Keratinocyte (primary cell): ENCODE measurements at regions not wholly inside any gene's neighbourhood (a gene's known extent, or its start where the extent isn't known, plus 50 kb on each side); places are given as distances from the start of the nearest gene placed in this dataset.

ENCODE experiments used
- CTCF ChIP-seq, 3 experiments: IDR thresholded peaks in 1 of 3; conservative IDR thresholded peaks in 1 of 3; optimal IDR thresholded peaks in 1 of 3; 2 replicates in 2 of 3; 3 replicates in 1 of 3; pipeline versions ENCODE3 to v1.5.1; 2011; ENCODE audit warnings: low read length in 3 of 3, mild to moderate bottlenecking in 3 of 3, moderate library complexity in 2 of 3, control low read depth in 1 of 3, inconsistent platforms in 1 of 3; ENCODE audit not compliant: insufficient read depth in 2 of 3; ENCODE audit errors: extremely low read depth in 1 of 3
- EZH2 ChIP-seq: IDR thresholded peaks from one replicate; pipeline ENCODE4 v1.6.1; 2012; ENCODE audit warnings: inconsistent platforms, mild to moderate bottlenecking, low read length, moderate library complexity

- TF ChIP-seq CTCF (optimal IDR thresholded peaks at IDR 0.05 in 1 of 3, IDR thresholded peaks at IDR 0.05 in 1 of 3, conservative IDR thresholded peaks at IDR 0.05 in 1 of 3; ENCODE audit: extremely low read depth in 1 of 3, insufficient read depth in 2 of 3, low read length in 3 of 3): no peak
- TF ChIP-seq EZH2: no peak
These were observed 74.2 kb upstream of the ST6GAL2 start for GRCh38 chr2:106959975-106960682.
